DOHH2 (cell line): ENCODE measurements at regions not wholly inside any gene's neighbourhood (a gene's known extent, or its start where the extent isn't known, plus 50 kb on each side); places are given as distances from the start of the nearest gene placed in this dataset.

ENCODE experiments used
- H3F3A ChIP-seq: fragments of 200-600 bp; sonication (generic), shearing (Covaris generic); 2 replicates; pipeline ENCODE4 v1.6.0; 2016; ENCODE audit warnings: antibody characterized with exemption, mild to moderate bottlenecking; ENCODE audit not compliant: control insufficient read depth, insufficient read depth
- H3K27ac ChIP-seq: fragments of 200-600 bp; sonication (generic); 2 replicates; pipeline ENCODE4 v1.5.1; 2014; ENCODE audit warnings: low read depth, mild to moderate bottlenecking, low read length, moderate library complexity
- H3K27me3 ChIP-seq: fragments of 200-600 bp; sonication (generic); 2 replicates; pipeline ENCODE4 v1.6.1; 2014; ENCODE audit warnings: mild to moderate bottlenecking, low read length, mixed read lengths; ENCODE audit not compliant: control insufficient read depth
- H3K36me3 ChIP-seq: fragments of 200-600 bp; sonication (generic); 2 replicates; pipeline ENCODE4 v1.6.1; 2014; ENCODE audit warnings: mild to moderate bottlenecking, low read length, moderate library complexity, mixed read lengths; ENCODE audit not compliant: control insufficient read depth
- H3K4me1 ChIP-seq: fragments of 200-600 bp; sonication (generic); 2 replicates; pipeline ENCODE4 v1.6.1; 2014; ENCODE audit warnings: mild to moderate bottlenecking, low read length, mixed read lengths; ENCODE audit not compliant: control insufficient read depth
- H3K4me2 ChIP-seq: fragments of 200-600 bp; sonication (generic); 2 replicates; pipeline ENCODE4 v1.6.0; 2014; ENCODE audit warnings: mild to moderate bottlenecking, low read length, moderate library complexity
- H3K4me3 ChIP-seq: fragments of 200-600 bp; sonication (generic); 2 replicates; pipeline ENCODE4 v1.5.1; 2014; ENCODE audit warnings: mild to moderate bottlenecking, low read length, mixed read lengths
- H3K79me2 ChIP-seq: fragments of 200-600 bp; sonication (generic); 2 replicates; pipeline ENCODE4 v1.6.1; 2014; ENCODE audit warnings: mild to moderate bottlenecking, low read length, mixed read lengths; ENCODE audit not compliant: control insufficient read depth
- H3K9me2 ChIP-seq: fragments of 200-600 bp; sonication (generic); replicated peaks from 2 replicates; pipeline ENCODE4 v1.6.1; 2014; ENCODE audit warnings: mild to moderate bottlenecking, low read length, mixed read lengths; ENCODE audit not compliant: control insufficient read depth
- H3K9me3 ChIP-seq: fragments of 200-600 bp; sonication (generic); 2 replicates; pipeline ENCODE4 v1.6.1; 2014; ENCODE audit warnings: antibody characterized with exemption, low read length, mixed read lengths; ENCODE audit not compliant: control insufficient read depth, insufficient read depth
- H4K20me1 ChIP-seq: fragments of 200-600 bp; sonication (generic); 2 replicates; pipeline ENCODE4 v1.6.0; 2014; ENCODE audit warnings: low read depth, mild to moderate bottlenecking, antibody characterized with exemption, low read length, moderate library complexity; ENCODE audit not compliant: control insufficient read depth, insufficient read depth
- CTCF ChIP-seq: fragments of 200-600 bp; sonication (generic); IDR thresholded peaks from one replicate; pipeline ENCODE4 v1.5.1; 2014; ENCODE audit warnings: antibody characterized with exemption, mild to moderate bottlenecking, low read depth, low read length; ENCODE audit not compliant: poor library complexity, severe bottlenecking
- EZH2phosphoT487 ChIP-seq: fragments of 200-600 bp; sonication (generic); IDR thresholded peaks from 2 replicates; pipeline ENCODE4 v1.6.1; 2017; ENCODE audit warnings: borderline replicate concordance, mild to moderate bottlenecking, antibody characterized with exemption, low read length, moderate library complexity, mixed read lengths

- TF ChIP-seq EZH2phosphoT487: no peak
- TF ChIP-seq CTCF: no peak
- Histone ChIP-seq H3F3A (no peaks in the 10 kb centered on the region), H3K27ac (no peak overlapping the region), H3K9me2 (no peaks in the 10 kb centered on the region), H3K79me2 (no peaks in the 10 kb centered on the region), H4K20me1 (no peaks in the 10 kb centered on the region), H3K4me1 (peaks cover 5% of the 10 kb centered on the region), H3K9me3 (peaks cover 11% of the 10 kb centered on the region; the same call in 1 of the 2 replicates), H3K27me3 (no peaks in the 10 kb centered on the region), H3K4me2 (no peak overlapping the region), H3K4me3 (no peak overlapping the region), H3K36me3 (no peaks in the 10 kb centered on the region)
Observed at GRCh38 chr14:37977481-37977880, 230.2 kb upstream of the SSTR1 start.

- no peaks in the 10 kb centered on the region for H3K27me3 ChIP-seq
- H3K36me3 ChIP-seq: no peaks in the 10 kb centered on the region
- H3K9me2 ChIP-seq: no peaks in the 10 kb centered on the region
- no peak overlapping the region for H3K4me2 ChIP-seq
- TF ChIP-seq EZH2phosphoT487 (no peak), CTCF (peak; percentile 74)
- H3K27ac ChIP-seq: no peak overlapping the region
- no peaks in the 10 kb centered on the region for H3F3A ChIP-seq
- no peaks in the 10 kb centered on the region for H4K20me1 ChIP-seq
- no peaks in the 10 kb centered on the region for H3K79me2 ChIP-seq
- H3K4me1 ChIP-seq: peaks cover 6% of the 10 kb centered on the region
- H3K4me3 ChIP-seq: no peak overlapping the region
- H3K9me3 ChIP-seq: peaks cover 13% of the 10 kb centered on the region; the same call in 1 of the 2 replicates
Observed at GRCh38 chr14:37985826-37986470, 221.8 kb upstream of the SSTR1 start.

- H3K4me3 ChIP-seq: no peak overlapping the region
- H3K36me3 ChIP-seq: no peaks in the 10 kb centered on the region
- 0 out of 2 replicates have a peak, but pooled peaks cover 3% of the 10 kb centered on the region for H3K9me3 ChIP-seq
- no peak overlapping the region for H3K27ac ChIP-seq
- H4K20me1 ChIP-seq: no peaks in the 10 kb centered on the region
- no peak overlapping the region for H3K4me2 ChIP-seq
- no peaks in the 10 kb centered on the region for H3K9me2 ChIP-seq
- H3F3A ChIP-seq: no peaks in the 10 kb centered on the region
- peaks cover 6% of the 10 kb centered on the region for H3K4me1 ChIP-seq
- no peaks in the 10 kb centered on the region for H3K79me2 ChIP-seq
- H3K27me3 ChIP-seq: no peaks in the 10 kb centered on the region
- no peak for TF ChIP-seq EZH2phosphoT487
- TF ChIP-seq CTCF: no peak
Observed at GRCh38 chr14:37988472-37988871, 219.2 kb upstream of the SSTR1 start.
